ENCODE measurements at regions not wholly inside any gene's neighbourhood (a gene's known extent, or its start where the extent isn't known, plus 50 kb on each side); places are given as distances from the start of the nearest gene placed in this dataset.
"Not testable (repeated sequence)": the region's sequence is repeated elsewhere in the genome, so short reads cannot be mapped to it uniquely, and the experiment has no call there.

GRCh38 chr11:92087725-92088537 is 136.7 kb upstream of the FAT3 start:
- H3K9ac ChIP-seq (ENCODE audit: low read depth in 1 of 2, low read length in 2 of 2): no peak overlapping the region
- H3K36me3 ChIP-seq (ENCODE audit: control insufficient read depth in 1 of 2, insufficient read depth in 2 of 2, low read length in 2 of 2): no peaks in the 10 kb centered on the region
- H3K4me3 ChIP-seq (ENCODE audit: low read depth in 1 of 2, low read length in 2 of 2): no peak overlapping the region
- H3K27ac ChIP-seq (ENCODE audit: low read depth, low read length): no peak overlapping the region
- no peaks in the 10 kb centered on the region for H3K9me3 ChIP-seq (ENCODE audit: control insufficient read depth in 1 of 2, low read length in 2 of 2)
- no peaks in the 10 kb centered on the region for H3K27me3 ChIP-seq (ENCODE audit: control insufficient read depth in 1 of 2, insufficient read depth in 2 of 2, low read length in 2 of 2)
- no peaks in the 10 kb centered on the region for H3K4me1 ChIP-seq (ENCODE audit: control insufficient read depth in 1 of 2, insufficient read depth in 2 of 2, low read length in 2 of 2)

DNA sequence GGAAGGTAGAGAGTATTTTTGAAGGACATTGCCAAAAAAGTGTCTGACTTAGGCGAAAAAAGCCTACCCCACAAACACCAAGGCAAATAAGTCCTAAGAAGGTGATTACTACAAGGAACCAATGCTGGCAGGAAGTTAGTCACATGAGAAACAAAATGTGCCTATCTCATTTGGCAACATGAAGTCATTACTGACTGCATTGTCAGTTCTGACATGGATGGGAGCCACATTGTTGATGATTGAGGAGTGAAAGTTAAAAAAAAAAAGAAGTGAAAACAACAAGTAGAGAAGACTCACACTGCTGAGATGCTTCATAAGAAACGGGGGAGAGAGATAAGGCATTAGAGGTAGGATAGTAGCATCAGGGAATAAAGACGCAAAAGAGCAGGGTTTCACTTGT is 141.5 kb upstream of the FAT3 start:
- no peaks in the 10 kb centered on the region for H3K4me1 ChIP-seq (ENCODE audit: control insufficient read depth in 1 of 2, insufficient read depth in 2 of 2, low read length in 2 of 2)
- no peaks in the 10 kb centered on the region for H3K36me3 ChIP-seq (ENCODE audit: control insufficient read depth in 1 of 2, insufficient read depth in 2 of 2, low read length in 2 of 2)
- no peak overlapping the region for H3K4me3 ChIP-seq (ENCODE audit: low read depth in 1 of 2, low read length in 2 of 2)
- no peak overlapping the region for H3K27ac ChIP-seq (ENCODE audit: low read depth, low read length)
- H3K9ac ChIP-seq (ENCODE audit: low read depth in 1 of 2, low read length in 2 of 2): no peak overlapping the region
- H3K27me3 ChIP-seq (ENCODE audit: control insufficient read depth in 1 of 2, insufficient read depth in 2 of 2, low read length in 2 of 2): no peaks in the 10 kb centered on the region
- no peaks in the 10 kb centered on the region for H3K9me3 ChIP-seq (ENCODE audit: control insufficient read depth in 1 of 2, low read length in 2 of 2)

DNA sequence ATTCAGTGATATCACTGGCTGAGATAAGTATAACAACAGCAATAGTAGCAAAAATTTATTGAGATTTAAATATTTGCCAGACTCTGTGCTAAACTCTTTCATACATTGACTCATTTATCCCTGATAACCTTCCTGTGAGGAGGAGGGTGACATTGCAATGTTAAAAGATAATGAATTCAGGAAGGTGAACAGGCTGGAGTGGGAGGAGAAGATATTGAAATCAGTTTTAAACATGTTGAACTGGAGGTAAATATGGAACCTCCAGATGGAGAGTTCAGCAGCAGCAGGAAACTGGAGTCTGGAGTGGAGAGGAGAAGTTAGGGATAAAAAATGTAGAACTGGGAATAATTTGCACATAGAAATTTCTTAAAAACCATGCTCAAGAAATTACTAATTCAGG is 142.0 kb upstream of the FAT3 start:
- Histone ChIP-seq H3K36me3 (ENCODE audit: control insufficient read depth in 1 of 2, insufficient read depth in 2 of 2, low read length in 2 of 2) (no peaks in the 10 kb centered on the region), H3K9me3 (ENCODE audit: control insufficient read depth in 1 of 2, low read length in 2 of 2) (no peaks in the 10 kb centered on the region), H3K9ac (ENCODE audit: low read depth in 1 of 2, low read length in 2 of 2) (no peak overlapping the region), H3K27me3 (ENCODE audit: control insufficient read depth in 1 of 2, insufficient read depth in 2 of 2, low read length in 2 of 2) (no peaks in the 10 kb centered on the region), H3K4me3 (ENCODE audit: low read depth in 1 of 2, low read length in 2 of 2) (no peak overlapping the region), H3K4me1 (ENCODE audit: control insufficient read depth in 1 of 2, insufficient read depth in 2 of 2, low read length in 2 of 2) (no peaks in the 10 kb centered on the region), H3K27ac (ENCODE audit: low read depth, low read length) (no peak overlapping the region)

- not testable (repeated sequence) for H3K9ac ChIP-seq (ENCODE audit: low read depth in 1 of 2, low read length in 2 of 2); H3K27ac ChIP-seq (ENCODE audit: low read depth, low read length); H3K27me3 ChIP-seq (ENCODE audit: control insufficient read depth in 1 of 2, insufficient read depth in 2 of 2, low read length in 2 of 2); H3K4me3 ChIP-seq (ENCODE audit: low read depth in 1 of 2, low read length in 2 of 2); H3K36me3 ChIP-seq (ENCODE audit: control insufficient read depth in 1 of 2, insufficient read depth in 2 of 2, low read length in 2 of 2); H3K9me3 ChIP-seq (ENCODE audit: control insufficient read depth in 1 of 2, low read length in 2 of 2); H3K4me1 ChIP-seq (ENCODE audit: control insufficient read depth in 1 of 2, insufficient read depth in 2 of 2, low read length in 2 of 2)
Observed at GRCh38 chr11:92074498-92074897, 150.1 kb upstream of the FAT3 start.

DNA sequence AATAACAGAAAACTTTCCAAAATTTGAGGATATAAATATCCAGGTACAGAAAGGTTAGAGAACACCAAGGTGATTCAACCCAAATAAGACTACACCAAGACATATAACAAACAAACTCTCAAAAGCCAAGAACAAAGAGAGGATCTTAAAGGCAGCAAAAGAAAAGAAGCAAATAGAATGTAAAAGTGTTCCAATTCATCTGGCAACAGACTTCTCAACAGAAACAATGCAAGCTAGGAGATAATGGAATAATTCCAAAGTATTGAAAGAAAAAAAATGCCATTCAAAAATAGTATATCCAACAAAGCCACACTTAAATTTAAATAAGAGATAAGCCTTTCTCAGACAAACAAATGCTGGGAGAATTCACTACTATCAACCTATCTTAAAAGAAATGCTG is 153.0 kb upstream of the FAT3 start:
- no peaks in the 10 kb centered on the region for H3K9me3 ChIP-seq (ENCODE audit: control insufficient read depth in 1 of 2, low read length in 2 of 2)
- H3K4me3 ChIP-seq (ENCODE audit: low read depth in 1 of 2, low read length in 2 of 2): no peak overlapping the region
- H3K9ac ChIP-seq (ENCODE audit: low read depth in 1 of 2, low read length in 2 of 2): no peak overlapping the region
- no peaks in the 10 kb centered on the region for H3K4me1 ChIP-seq (ENCODE audit: control insufficient read depth in 1 of 2, insufficient read depth in 2 of 2, low read length in 2 of 2)
- H3K27ac ChIP-seq (ENCODE audit: low read depth, low read length): no peak overlapping the region
- H3K36me3 ChIP-seq (ENCODE audit: control insufficient read depth in 1 of 2, insufficient read depth in 2 of 2, low read length in 2 of 2): no peaks in the 10 kb centered on the region
- no peaks in the 10 kb centered on the region for H3K27me3 ChIP-seq (ENCODE audit: control insufficient read depth in 1 of 2, insufficient read depth in 2 of 2, low read length in 2 of 2)

GRCh38 chr11:92070026-92070889 is 154.4 kb upstream of the FAT3 start:
- H3K9ac ChIP-seq (ENCODE audit: low read depth in 1 of 2, low read length in 2 of 2): no peak overlapping the region
- H3K4me3 ChIP-seq (ENCODE audit: low read depth in 1 of 2, low read length in 2 of 2): no peak overlapping the region
- H3K9me3 ChIP-seq (ENCODE audit: control insufficient read depth in 1 of 2, low read length in 2 of 2): no peaks in the 10 kb centered on the region
- H3K27ac ChIP-seq (ENCODE audit: low read depth, low read length): no peak overlapping the region
- H3K36me3 ChIP-seq (ENCODE audit: control insufficient read depth in 1 of 2, insufficient read depth in 2 of 2, low read length in 2 of 2): no peaks in the 10 kb centered on the region
- H3K4me1 ChIP-seq (ENCODE audit: control insufficient read depth in 1 of 2, insufficient read depth in 2 of 2, low read length in 2 of 2): no peaks in the 10 kb centered on the region
- H3K27me3 ChIP-seq (ENCODE audit: control insufficient read depth in 1 of 2, insufficient read depth in 2 of 2, low read length in 2 of 2): no peaks in the 10 kb centered on the region

GRCh38 chr11:92067016-92067415 is 157.6 kb upstream of the FAT3 start:
- H3K9me3 ChIP-seq (ENCODE audit: control insufficient read depth in 1 of 2, low read length in 2 of 2): no peaks in the 10 kb centered on the region
- H3K4me1 ChIP-seq (ENCODE audit: control insufficient read depth in 1 of 2, insufficient read depth in 2 of 2, low read length in 2 of 2): no peaks in the 10 kb centered on the region
- no peaks in the 10 kb centered on the region for H3K36me3 ChIP-seq (ENCODE audit: control insufficient read depth in 1 of 2, insufficient read depth in 2 of 2, low read length in 2 of 2)
- H3K9ac ChIP-seq (ENCODE audit: low read depth in 1 of 2, low read length in 2 of 2): no peak overlapping the region
- no peak overlapping the region for H3K4me3 ChIP-seq (ENCODE audit: low read depth in 1 of 2, low read length in 2 of 2)
- no peak overlapping the region for H3K27ac ChIP-seq (ENCODE audit: low read depth, low read length)
- H3K27me3 ChIP-seq (ENCODE audit: control insufficient read depth in 1 of 2, insufficient read depth in 2 of 2, low read length in 2 of 2): no peaks in the 10 kb centered on the region

DNA sequence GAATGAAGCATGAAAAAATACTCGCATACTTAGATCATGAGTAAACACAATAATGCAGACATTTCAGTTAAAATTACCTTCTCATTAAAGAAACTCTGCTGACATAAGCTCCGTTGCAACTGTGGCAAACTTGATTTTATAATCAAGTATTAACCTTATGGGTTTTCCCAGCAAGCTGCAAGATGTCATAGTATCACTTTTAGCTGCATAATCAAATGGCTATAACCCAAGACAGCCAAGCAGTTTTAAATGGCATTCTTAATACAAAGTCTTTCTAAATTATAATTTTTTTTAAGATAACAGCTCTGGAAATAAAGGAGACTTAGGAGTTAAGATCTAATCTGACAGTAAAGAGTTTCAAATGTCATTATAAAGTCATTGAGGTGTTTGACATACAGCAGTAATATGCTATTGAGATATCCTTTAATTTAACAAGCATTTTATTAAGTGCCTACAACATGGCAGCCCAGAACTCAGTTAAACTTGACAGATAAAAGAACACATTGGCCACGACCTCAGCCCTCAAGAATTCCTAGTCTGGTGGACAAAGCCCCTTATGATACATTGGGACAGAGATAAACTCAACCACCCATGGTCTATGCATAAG is 163.1 kb upstream of the FAT3 start:
- H3K36me3 ChIP-seq (ENCODE audit: control insufficient read depth in 1 of 2, insufficient read depth in 2 of 2, low read length in 2 of 2): no peaks in the 10 kb centered on the region
- H3K27me3 ChIP-seq (ENCODE audit: control insufficient read depth in 1 of 2, insufficient read depth in 2 of 2, low read length in 2 of 2): no peaks in the 10 kb centered on the region
- H3K9me3 ChIP-seq (ENCODE audit: control insufficient read depth in 1 of 2, low read length in 2 of 2): no peaks in the 10 kb centered on the region
- no peak overlapping the region for H3K27ac ChIP-seq (ENCODE audit: low read depth, low read length)
- no peak overlapping the region for H3K4me3 ChIP-seq (ENCODE audit: low read depth in 1 of 2, low read length in 2 of 2)
- H3K4me1 ChIP-seq (ENCODE audit: control insufficient read depth in 1 of 2, insufficient read depth in 2 of 2, low read length in 2 of 2): no peaks in the 10 kb centered on the region
- H3K9ac ChIP-seq (ENCODE audit: low read depth in 1 of 2, low read length in 2 of 2): no peak overlapping the region

DNA sequence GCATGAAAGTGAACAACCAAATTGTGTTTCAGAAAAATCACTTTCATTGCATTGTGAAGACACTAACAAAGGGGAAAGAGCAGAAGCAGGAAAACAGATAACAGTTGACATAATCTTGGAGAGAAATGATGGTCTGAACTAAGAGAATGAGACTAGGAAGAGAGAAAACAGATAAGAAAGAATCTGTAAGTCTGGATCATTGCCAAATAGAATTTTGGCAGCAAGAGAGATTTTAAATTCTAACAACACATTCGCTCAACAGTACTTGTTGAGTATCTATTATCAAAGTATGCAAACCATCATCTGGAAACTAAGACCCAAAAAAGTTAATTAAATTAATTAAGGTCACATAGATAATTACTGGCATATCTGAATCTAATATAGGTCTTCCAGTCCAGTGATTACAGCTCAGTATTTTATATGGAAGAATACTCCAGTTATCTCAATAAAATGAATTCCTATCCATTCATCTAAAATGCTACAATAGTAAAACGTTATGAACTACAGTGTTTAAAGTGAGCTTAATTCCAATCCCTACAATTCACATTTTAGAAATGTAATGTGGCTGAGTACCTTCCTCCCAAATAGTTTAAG is 166.7 kb upstream of the FAT3 start:
- Histone ChIP-seq H3K9ac (ENCODE audit: low read depth in 1 of 2, low read length in 2 of 2) (no peak overlapping the region), H3K27me3 (ENCODE audit: control insufficient read depth in 1 of 2, insufficient read depth in 2 of 2, low read length in 2 of 2) (no peaks in the 10 kb centered on the region), H3K36me3 (ENCODE audit: control insufficient read depth in 1 of 2, insufficient read depth in 2 of 2, low read length in 2 of 2) (no peaks in the 10 kb centered on the region), H3K9me3 (ENCODE audit: control insufficient read depth in 1 of 2, low read length in 2 of 2) (no peaks in the 10 kb centered on the region), H3K4me1 (ENCODE audit: control insufficient read depth in 1 of 2, insufficient read depth in 2 of 2, low read length in 2 of 2) (no peaks in the 10 kb centered on the region), H3K4me3 (ENCODE audit: low read depth in 1 of 2, low read length in 2 of 2) (no peak overlapping the region), H3K27ac (ENCODE audit: low read depth, low read length) (no peak overlapping the region)

- Histone ChIP-seq H3K27me3 (ENCODE audit: control insufficient read depth in 1 of 2, insufficient read depth in 2 of 2, low read length in 2 of 2) (no peaks in the 10 kb centered on the region), H3K9ac (ENCODE audit: low read depth in 1 of 2, low read length in 2 of 2) (no peak overlapping the region), H3K36me3 (ENCODE audit: control insufficient read depth in 1 of 2, insufficient read depth in 2 of 2, low read length in 2 of 2) (no peaks in the 10 kb centered on the region), H3K4me1 (ENCODE audit: control insufficient read depth in 1 of 2, insufficient read depth in 2 of 2, low read length in 2 of 2) (no peaks in the 10 kb centered on the region), H3K4me3 (ENCODE audit: low read depth in 1 of 2, low read length in 2 of 2) (no peak overlapping the region), H3K9me3 (ENCODE audit: control insufficient read depth in 1 of 2, low read length in 2 of 2) (no peaks in the 10 kb centered on the region), H3K27ac (ENCODE audit: low read depth, low read length) (no peak overlapping the region)
Observed at GRCh38 chr11:92053216-92053615, 171.4 kb upstream of the FAT3 start.

Measured in duodenal mucosa (tissue), 2 donors.